HG02623 (cell line): ENCODE measurements at regions not wholly inside any gene's neighbourhood (a gene's known extent, or its start where the extent isn't known, plus 50 kb on each side); places are given as distances from the start of the nearest gene placed in this dataset.
"Not testable (repeated sequence)": the region's sequence is repeated elsewhere in the genome, so short reads cannot be mapped to it uniquely, and the experiment has no call there.

Experiments used
- ATAC-seq: cut with Tn5 transposase; IDR thresholded peaks from one replicate; pipeline ENCODE4 v1.9.1; 2021; ENCODE audit warnings: moderate library complexity; ENCODE audit not compliant: unreplicated experiment

DNA sequence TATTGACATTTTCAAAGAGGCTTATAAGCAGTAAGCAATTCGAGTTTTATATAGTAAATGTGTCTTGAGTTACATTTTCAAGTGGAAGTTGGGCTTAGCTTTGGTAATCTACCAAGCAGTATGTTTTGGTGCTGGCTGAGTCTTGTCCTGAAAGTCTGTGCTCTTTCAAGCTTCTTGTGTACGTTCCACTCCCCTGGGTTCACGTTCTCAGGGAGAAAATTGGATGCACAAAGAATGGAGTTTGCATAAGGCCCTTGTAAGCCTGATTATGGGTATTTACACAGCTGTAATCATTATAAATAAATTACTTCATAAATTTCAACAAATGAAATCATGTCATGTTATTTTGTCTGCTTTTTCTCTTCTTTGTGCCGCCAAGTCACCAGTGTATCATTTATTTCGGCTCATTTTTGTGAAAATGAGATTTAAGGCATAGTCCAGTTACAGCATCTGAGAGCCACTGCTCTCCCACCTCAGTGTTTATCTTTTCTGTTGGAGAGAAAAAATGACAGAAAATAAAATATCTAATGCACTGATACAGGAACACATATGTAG lies 262.5 kb downstream of the BTBD3 start:
- ATAC-seq: no peak

DNA sequence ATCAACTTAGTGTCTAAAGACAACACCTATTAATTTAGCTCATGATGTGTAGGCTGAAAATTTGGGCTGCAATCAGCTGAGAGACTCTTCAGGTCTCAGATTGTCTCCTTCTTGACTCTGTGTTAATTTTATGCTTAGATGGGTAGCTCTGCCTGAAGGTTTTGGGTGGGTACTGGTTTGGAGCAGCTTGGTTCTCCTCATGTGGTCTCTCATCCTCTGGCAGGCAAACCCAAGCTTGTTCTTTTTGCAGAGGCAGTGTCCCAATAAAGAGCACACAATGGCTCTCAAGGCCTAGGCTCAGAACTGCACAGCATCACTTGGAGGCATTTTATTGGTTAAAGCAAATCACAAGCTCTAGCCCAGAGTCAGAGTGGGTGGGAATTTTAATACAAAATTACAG lies 280.6 kb downstream of the BTBD3 start:
- ATAC-seq: no peak

DNA sequence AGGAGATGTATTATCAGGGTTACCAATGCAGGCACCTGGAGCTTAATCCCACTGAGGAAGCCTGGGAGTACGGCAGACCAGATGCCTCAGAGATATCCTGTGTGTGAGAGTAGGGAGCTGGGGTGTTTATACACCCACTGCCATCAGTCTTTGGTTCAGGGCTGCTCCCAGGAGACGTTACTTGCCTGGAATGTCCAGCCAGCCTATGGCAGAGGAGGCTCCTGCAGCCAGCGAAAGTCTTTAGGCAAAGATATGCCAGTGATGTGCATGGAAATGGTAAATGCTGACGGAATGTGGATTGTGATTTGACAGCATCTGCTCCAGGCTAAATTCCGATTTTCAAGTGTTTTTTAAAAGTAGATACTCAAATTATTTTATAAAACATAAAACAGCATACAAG lies 282.0 kb downstream of the BTBD3 start:
- ATAC-seq: no peak

DNA sequence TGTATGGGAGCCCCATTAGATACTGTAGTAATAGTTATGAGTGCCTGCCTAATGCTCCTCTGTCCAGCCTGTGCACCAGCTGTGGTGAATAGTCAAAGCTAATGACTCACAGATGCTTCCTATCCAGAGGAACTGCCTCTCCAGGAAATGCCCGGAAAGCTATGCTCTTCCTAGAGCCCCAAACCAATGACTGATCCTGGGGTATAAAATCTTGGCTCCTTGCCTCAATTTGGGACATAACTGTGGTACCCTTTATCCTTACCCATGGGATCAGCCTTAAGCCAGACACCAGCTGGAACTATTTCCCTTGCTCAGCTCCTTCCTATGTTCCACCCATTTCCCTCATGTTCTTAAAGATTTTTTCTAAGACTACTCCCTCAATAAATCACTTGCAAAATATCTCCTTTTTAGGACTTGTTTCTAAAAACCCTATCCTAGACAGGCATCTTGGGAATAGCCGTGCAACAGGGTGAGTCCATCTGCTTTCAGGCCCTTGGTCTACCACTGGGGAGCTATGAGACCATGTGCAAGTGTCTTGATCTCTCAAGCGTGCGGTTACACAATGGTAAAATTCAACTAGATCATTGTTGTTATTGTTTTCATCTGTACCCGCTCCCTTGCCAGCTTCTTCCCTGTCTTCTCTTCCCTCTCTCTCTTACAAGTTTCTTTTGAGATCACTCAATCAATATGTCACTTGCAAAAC lies 283.7 kb downstream of the BTBD3 start:
- ATAC-seq: no peak

DNA sequence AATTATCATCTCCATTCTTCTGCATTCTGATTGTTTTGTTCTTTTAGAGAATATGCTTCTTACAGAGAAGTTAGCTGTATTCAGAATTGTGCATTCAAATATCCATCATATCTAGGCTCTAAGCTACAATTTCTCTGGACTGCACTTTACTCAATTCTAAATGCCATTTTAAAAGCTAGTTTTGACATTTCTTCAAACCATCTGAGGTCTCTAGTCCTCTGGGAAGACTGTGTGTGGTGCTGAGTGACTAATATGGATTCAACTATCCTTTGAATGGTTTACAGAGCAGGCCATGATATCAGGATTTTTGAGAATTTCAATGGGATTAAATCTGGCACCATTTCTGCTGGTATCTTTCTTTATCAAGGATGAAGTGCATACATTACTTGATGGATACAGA lies 285.7 kb downstream of the BTBD3 start:
- no peak for ATAC-seq

DNA sequence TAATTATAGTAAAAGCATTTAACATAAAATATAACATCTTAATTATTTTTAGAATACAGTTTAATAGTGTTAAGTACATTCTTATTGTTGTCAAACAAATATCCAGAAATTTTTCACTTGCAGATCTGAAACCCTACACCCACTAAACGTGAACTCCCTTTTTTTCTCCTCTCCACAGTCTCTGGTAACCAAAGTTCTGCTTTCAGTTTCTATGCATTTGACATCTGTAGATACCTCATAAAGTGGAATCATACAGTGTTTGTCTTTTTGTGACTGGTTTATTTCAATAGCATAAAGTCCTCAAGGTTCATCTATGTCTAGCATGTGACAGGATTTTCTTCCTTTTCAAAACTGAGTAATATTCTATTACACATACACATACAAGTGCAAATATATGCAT lies 286.3 kb downstream of the BTBD3 start:
- ATAC-seq: no peak

DNA sequence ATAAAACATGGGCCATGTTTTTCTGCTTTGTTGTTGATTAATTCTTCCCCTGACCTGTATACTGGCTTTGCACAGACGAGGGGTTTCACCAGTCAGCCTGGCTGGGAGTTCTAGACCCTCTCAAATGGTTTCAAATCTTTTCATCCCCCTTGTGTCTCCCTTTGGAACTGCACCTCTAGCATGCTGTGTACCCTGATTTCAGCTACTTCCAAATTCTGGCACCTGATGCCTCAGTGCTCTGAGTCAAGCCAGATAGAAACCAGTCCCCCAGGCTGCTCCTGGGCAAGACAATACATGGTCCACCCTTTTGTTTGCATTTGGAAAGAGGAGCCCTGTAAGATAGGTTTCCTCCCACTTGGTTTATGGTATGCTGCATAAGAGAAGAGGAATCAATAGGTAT lies 290.2 kb downstream of the BTBD3 start:
- peak; percentile 55 for ATAC-seq

DNA sequence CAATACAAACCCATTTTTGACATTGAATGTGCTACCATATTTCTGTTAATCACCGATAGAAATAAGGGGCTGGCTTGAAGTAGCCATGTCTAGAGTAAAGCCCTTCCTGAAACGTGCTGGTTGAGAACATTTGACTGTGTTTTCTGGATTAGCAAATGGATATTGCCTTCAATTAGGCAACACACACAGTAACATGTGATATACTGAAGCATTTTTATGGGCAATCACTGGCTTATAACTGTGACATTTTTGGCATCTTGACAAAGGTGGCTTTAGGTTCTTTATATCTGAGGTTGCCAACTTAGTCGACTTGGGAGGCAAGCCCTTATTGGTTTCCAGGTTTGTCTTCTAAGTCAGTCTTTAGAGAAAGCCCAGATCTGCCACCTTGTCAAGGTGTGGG lies 292.9 kb downstream of the BTBD3 start:
- no peak for ATAC-seq

DNA sequence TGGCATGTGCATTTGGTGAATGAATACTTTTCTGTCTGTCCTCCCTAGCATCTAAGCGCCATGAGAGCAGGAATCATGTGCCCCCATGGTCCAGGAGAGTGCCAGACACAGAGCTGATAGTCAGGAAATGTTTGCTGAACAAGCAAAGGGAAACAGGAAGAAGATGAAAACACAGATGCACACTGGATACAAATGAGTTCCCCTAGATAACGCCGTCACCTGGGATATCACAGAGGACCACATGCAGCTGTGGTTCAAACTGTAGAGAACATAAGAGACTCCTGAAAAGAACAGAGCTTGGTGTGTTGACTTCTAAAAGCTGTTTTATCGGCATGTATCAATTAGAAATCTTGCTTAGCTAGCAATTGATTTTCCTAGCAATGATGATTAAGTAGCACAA lies 293.7 kb downstream of the BTBD3 start:
- no peak for ATAC-seq

DNA sequence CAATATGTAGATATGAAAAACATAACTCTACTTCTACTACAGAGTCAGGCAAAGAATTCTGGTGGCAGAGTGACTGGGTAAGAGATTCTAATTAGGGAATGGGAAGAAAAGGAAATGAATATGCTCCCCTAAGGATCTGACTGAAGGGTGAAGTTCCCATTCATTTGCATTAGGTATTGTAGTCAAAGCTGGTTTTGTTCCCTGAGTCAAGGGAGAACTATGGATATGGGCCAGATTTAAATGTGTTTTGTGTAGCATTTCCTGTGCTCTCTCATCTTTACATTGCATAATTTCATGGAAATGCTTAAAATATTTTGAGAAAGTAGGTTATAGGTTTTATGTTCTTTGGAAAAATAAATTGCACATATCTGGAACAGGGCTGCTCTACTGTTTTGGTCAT lies 299.7 kb downstream of the BTBD3 start:
- ATAC-seq: no peak

DNA sequence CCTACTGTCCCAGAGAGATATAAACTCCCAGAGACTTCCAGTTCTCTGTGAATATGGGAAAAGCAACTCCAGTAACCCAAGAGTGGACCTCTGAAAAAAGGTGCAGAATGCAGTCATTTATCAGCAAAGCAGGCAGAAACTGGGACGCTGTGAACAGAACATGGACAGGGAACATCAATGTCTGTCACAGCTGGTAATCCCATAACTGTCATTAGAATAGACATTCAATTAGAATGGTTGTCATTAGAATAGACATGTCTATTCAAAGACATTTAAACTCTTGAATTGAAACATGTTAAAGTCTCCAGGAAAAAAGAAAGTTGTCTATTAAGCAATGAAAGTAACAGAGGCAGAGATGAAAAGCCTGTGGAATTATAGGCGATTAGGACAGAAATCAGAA lies 302.1 kb downstream of the BTBD3 start:
- no peak for ATAC-seq

DNA sequence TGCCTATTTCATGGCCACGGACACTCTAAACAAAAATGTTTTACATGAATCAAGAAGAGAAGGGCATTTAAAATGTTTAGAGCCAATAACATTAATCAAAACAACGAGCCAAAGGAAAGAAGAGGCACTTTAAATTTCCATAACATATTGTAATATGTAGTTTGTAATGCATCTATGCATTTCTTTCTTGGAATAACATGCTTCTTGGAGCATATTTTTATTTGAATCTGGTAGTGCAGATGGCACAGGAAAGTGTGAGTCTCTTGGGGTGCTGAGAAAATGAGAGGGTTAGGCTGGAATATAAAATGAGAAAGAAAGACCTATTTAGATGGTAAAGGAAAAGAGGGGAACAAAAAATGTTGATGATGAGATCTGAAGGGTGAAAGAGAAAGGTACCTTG lies 305.4 kb downstream of the BTBD3 start:
- ATAC-seq: no peak

DNA sequence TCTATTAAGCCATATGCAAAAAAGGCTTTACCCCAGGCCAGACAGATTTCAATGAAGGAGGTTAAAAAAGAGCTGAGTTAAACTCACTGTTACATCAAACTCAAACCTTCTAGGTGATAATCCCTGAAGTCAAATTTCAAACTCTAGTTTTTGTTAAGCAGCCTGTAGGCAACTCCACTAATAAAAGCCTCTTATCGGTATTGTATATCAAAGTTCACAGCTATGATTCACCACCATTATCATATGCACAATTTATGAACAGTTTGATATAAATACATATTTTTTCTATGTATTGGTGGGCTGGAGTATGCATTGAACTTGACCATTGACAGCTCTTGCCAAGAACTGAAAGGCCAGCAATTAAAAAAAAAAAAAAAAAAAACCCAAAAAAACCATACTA lies 308.2 kb downstream of the BTBD3 start:
- ATAC-seq: no peak

DNA sequence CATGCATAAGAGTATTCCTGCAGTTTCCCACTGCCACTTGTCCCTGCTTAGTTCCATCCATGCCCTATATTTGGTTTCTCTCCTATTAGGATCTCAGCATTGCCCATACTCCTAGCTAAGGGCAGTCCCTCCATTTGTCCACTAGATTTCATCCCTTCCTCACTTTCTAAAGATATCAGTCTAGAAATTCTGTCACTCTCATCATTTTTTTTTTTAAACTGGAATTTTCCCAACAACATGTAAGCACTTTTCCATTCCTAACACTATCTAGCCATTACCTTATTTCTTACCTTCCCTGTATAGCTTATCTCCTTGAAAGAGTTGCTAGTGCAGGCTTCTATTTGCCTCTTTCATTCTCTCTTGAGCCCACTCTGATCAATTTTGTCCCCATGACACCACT lies 312.2 kb downstream of the BTBD3 start:
- ATAC-seq: no peak

DNA sequence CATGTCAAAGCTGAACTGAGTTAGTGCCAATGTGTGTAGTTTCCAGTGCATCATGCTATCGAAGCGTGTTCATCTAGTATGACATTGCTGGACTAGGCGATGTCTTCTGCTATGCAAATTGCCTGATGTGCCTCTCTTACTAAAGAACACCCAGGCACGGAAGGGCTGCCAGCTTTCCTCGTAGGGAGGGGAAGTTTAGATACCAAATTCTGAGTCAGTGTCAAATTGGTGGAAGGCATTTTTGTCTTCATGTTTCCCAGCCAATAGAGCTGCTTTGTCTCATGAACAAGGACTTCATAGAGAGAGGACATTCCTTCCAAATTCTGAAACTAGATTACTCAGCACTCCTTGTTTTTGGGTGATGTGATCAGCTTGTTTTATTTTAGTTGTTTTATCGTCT lies 320.1 kb downstream of the BTBD3 start:
- ATAC-seq: no peak

DNA sequence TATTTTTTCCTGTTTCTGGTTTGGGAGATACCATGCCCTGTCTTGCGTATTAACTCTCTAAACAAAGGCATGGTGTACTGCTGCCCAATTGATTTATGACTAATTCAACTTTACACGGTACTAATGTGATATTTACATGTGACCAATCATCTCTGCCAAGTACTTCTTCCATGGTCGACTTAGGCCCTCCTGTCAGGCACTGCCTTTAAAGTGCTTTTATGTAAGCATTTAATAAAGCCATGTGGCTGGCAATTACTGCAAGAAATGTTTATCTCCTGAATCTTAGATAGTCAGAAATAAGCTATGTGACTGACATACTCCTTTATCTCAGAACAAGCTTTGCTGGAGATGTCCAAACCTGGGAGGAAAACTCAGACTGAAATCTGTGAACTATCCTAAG lies 323.4 kb downstream of the BTBD3 start:
- ATAC-seq: no peak

DNA sequence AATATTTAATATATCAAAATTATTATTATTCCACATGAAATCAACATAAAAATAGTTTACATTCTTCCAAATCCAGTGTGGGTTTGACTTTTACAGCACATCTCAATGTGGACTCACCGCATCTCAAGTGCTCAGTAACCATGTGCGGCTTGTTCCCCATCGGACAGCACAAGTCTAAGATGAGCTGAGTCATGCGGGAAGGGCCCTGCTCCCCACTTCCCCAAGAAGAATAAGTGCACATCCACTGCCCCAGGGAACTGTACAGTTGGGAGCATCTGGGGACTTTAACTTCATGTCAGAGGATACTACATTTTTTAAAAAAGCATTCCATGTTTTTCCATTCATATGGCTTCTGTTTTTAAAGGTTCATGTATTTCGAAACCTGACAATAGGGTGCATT lies 325.6 kb downstream of the BTBD3 start:
- ATAC-seq: no peak

DNA sequence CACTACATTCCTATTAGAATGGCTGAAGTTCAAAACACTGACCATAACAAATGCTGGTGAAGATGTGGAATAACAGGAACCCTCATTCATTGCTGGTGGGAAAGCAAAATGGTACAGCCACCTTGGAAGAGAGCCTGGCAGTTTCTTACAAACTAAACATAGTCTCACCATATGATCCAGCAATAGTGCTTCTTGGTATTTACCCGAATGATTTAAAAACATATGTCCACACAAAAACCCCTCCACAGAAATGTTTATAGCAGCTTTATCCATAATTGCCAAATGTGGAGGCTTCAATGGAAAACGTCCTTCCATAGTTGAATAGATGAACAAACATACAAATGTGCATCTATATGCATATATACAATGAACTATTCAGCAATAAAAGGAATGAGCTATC lies 330.8 kb downstream of the BTBD3 start:
- no peak for ATAC-seq

DNA sequence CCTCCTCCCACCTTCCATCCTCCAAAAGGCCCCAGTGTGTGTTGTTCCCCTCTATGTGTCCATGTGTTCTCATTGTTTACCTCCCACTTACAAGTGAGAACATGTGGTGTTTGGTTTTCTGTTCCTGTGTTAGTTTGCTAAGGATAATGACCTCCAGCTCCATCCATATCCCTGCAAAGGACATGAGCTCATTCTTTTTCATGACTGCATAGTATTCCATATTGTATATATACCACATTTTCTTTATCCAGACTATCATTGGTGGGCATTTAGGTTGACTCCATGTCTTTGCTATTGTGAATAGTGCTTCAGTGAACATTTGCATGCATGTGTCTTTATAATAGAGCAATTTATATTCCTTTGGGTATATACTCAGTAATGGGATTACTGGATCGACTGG lies 333.0 kb downstream of the BTBD3 start:
- ATAC-seq: not testable (repeated sequence)

DNA sequence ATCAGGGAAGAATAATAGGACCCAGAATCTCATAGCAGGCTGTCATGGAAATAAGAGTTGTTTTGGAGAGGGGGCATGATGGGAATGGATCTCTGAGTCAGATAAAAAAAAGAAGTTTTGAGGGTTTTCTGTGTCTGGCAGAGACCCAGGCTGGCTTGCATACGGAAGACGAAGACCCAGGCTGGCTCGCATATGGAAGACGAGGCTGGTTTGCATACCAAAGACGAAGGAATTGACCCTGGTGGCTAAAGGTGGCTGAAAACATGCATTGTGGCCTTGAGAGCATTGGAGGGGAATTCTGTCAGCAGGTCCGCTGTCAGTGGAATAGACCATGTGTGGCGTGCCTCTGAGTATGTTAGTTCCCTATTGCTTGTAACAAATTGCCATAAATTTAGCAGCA lies 335.1 kb downstream of the BTBD3 start:
- ATAC-seq: no peak

DNA sequence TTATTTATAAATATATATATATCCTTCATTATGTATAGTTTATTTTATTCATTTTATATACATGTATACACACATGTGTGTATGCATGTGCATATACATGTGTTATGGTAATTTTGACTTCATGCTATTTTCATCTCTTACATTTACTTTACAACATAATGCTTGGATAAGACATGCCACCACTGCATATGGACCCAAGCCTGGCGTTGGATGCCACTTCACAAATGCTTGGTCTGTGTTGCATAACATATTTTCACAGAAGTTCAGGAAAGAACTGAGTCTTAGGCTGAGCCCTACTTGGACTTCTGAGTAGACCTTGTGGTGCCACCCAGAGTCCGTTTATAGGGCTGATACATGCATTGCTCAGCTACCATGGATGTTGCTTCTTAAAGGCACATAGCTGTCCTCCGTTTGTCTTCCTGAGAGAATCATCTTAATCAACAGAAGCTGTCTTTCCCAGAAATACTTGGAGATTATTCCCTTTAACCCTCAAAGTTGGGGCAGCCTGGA lies 337.8 kb downstream of the BTBD3 start:
- no peak for ATAC-seq

DNA sequence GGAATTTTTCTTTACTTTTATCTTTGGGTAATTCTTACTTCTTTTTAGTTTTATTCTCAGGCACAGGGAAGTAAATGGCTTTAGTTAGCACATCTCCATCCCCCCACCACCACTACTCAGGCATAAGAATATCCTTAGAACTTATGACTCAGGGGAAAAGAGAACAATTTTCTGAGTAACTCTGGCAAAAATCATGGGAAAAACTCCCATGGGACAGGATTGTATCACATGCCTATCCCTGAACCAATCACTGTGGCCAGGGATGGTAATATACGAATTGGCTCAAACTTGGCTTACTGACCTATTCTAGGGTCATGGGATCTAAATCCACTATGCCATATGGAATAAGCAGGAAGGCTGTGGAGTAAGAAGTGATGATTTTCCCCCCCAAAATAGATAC lies 339.1 kb downstream of the BTBD3 start:
- ATAC-seq: no peak

DNA sequence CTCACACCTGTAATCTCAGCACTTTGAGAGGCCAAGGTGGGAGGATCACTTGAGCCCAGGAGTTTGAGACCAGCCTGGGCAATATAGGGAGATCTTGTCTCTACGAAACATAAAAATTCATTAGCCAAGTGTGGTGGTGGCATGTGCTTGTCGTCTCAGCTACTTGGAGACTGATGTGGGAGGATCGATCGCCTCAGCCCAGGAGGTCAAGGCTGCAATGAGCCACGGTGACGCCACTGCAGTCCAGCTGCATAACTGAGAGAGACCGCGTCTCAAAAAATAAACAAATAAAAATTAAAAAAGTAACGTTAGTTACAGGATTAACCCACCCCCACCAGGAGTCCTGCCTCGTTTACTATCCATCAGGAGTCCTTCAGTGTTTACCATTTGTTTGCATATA lies 345.1 kb downstream of the BTBD3 start:
- ATAC-seq: no peak
